ENCODE measurements at regions not wholly inside any gene's neighbourhood (a gene's known extent, or its start where the extent isn't known, plus 50 kb on each side); places are given as distances from the start of the nearest gene placed in this dataset.

GRCh38 chrX:1809581-1809980 is 194.7 kb downstream of the ASMT start:
- H3K79me1 ChIP-seq (ENCODE audit: low read depth, low read length) = no peaks in the 10 kb centered on the region
- no peak overlapping the region for H2AFZ ChIP-seq (ENCODE audit: low read length)
- peaks cover 0 to 5% (median 2%) of the 10 kb centered on the region in 4 experiments; a peak in 3 of 7 replicates for H3K4me1 ChIP-seq (replicated peaks in 1 of 4; ENCODE audit: control insufficient read depth in 3 of 4, insufficient read depth in 4 of 4, low read length in 3 of 4)
- no peaks in the 10 kb centered on the region for H3K27me3 ChIP-seq (replicated peaks in 1 of 4; ENCODE audit: control insufficient read depth in 3 of 4, extremely low read depth in 1 of 4, insufficient read depth in 3 of 4, low read length in 3 of 4)
- H3K14ac ChIP-seq (ENCODE audit: insufficient read length) = no peak overlapping the region
- no peaks in the 10 kb centered on the region for H3K23me2 ChIP-seq (ENCODE audit: low read depth, low read length)
- no peak overlapping the region for H3K4me2 ChIP-seq (ENCODE audit: insufficient read depth in 1 of 2, low read depth in 2 of 2, low read length in 2 of 2)
- CTCF ChIA-PET (ENCODE audit: partially characterized antibody) = no interaction called here
- no peak overlapping the region for H4K5ac ChIP-seq (ENCODE audit: insufficient read length, low read depth, low read length)
- H3K9me3 ChIP-seq (ENCODE audit: insufficient read depth in 2 of 2, low read depth in 1 of 2, low read length in 1 of 2) = no peaks in the 10 kb centered on the region
- H3K27ac ChIP-seq (ENCODE audit: low read depth, low read length) = no peak overlapping the region
- no peak overlapping the region for H3K9ac ChIP-seq (replicated peaks in 1 of 4; ENCODE audit: extremely low read depth in 1 of 4, low read depth in 3 of 4, low read length in 3 of 4)
- H3K36me3 ChIP-seq (ENCODE audit: control insufficient read depth in 2 of 4, insufficient read depth in 4 of 4, low read length in 3 of 4) = no peaks in the 10 kb centered on the region
- peak overlapping the region; percentile 6 for H4K91ac ChIP-seq (replicated peaks; ENCODE audit: insufficient read length, low read length)
- no peak overlapping the region for H2BK120ac ChIP-seq (replicated peaks; ENCODE audit: low read depth, low read length)
- no peak overlapping the region for H3K18ac ChIP-seq (ENCODE audit: extremely low read depth, low read length)
- no peak overlapping the region for H3K56ac ChIP-seq (replicated peaks; ENCODE audit: insufficient read length, low read depth, low read length)
- POLR2A ChIA-PET (ENCODE audit: partially characterized antibody) = no interaction called here
- WGBS, 2 experiments (ENCODE audit: extremely low coverage in 1 of 2, insufficient coverage in 1 of 2, insufficient read length in 1 of 2, insufficient replicate concordance in 2 of 2, low coverage in 1 of 2, low lambda C conversion rate in 2 of 2, missing lambda C conversion rate in 1 of 2) = 92% methylated on average over 5 of the region's 5 CpGs; no CpG with 5 or more reads in 1 of the 2 experiments
- H3K4me3 ChIP-seq (ENCODE audit: extremely low read depth in 1 of 4, insufficient read depth in 2 of 4, low read depth in 3 of 4, low read length in 4 of 4) = no peak overlapping the region
- H2BK20ac ChIP-seq (ENCODE audit: low read length) = no peak overlapping the region
- no peak overlapping the region for H3K4ac ChIP-seq (replicated peaks; ENCODE audit: insufficient read length, low read depth, low read length)
- H2BK15ac ChIP-seq (ENCODE audit: low read length) = 0 out of 2 replicates have a peak overlapping the region, but pooled peaks have one; percentile 3
- FAIRE-seq = no peak
- 0 out of 2 replicates have a peak overlapping the region, but pooled peaks have one; percentile 39 for H2AK5ac ChIP-seq (ENCODE audit: low read depth, low read length)
- H2BK5ac ChIP-seq (ENCODE audit: low read depth, low read length) = no peak overlapping the region
- no peak for DNase-seq (ENCODE audit: low read depth in 1 of 2, low spot score in 2 of 2)
- H3K79me2 ChIP-seq (ENCODE audit: control insufficient read depth in 1 of 2, insufficient read depth in 2 of 2, low read length in 2 of 2) = no peaks in the 10 kb centered on the region
- no peak overlapping the region for H4K8ac ChIP-seq (ENCODE audit: extremely low read depth, insufficient read depth, low read length)
- H3K23ac ChIP-seq (ENCODE audit: insufficient read length) = no peak overlapping the region
- 0 out of 2 replicates have a peak overlapping the region, but pooled peaks have one; percentile 23 for H2BK12ac ChIP-seq (ENCODE audit: low read depth, low read length)
- no peaks in the 10 kb centered on the region for H4K20me1 ChIP-seq (replicated peaks in 1 of 2; ENCODE audit: control insufficient read depth in 1 of 2, insufficient read depth in 2 of 2, low read length in 2 of 2)
- TF ChIP-seq TCF12 (IDR thresholded peaks at IDR 0.05; ENCODE audit: low read depth, low read length) = no peak
- TF ChIP-seq CREB1 (IDR thresholded peaks at IDR 0.05) = no peak
- TF ChIP-seq RNF2 (IDR thresholded peaks at IDR 0.05; ENCODE audit: borderline replicate concordance, low read depth, low read length, missing control alignments, poor library complexity, severe bottlenecking) = no peak
- TF ChIP-seq SP2 (IDR thresholded peaks at IDR 0.05; ENCODE audit: low read length) = no peak
- TF ChIP-seq, protein P1, sequence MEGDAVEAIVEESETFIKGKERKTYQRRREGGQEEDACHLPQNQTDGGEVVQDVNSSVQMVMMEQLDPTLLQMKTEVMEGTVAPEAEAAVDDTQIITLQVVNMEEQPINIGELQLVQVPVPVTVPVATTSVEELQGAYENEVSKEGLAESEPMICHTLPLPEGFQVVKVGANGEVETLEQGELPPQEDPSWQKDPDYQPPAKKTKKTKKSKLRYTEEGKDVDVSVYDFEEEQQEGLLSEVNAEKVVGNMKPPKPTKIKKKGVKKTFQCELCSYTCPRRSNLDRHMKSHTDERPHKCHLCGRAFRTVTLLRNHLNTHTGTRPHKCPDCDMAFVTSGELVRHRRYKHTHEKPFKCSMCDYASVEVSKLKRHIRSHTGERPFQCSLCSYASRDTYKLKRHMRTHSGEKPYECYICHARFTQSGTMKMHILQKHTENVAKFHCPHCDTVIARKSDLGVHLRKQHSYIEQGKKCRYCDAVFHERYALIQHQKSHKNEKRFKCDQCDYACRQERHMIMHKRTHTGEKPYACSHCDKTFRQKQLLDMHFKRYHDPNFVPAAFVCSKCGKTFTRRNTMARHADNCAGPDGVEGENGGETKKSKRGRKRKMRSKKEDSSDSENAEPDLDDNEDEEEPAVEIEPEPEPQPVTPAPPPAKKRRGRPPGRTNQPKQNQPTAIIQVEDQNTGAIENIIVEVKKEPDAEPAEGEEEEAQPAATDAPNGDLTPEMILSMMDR (IDR thresholded peaks at IDR 0.05; ENCODE audit: control extremely low read depth in 1 of 3, insufficient read depth in 1 of 3, low read depth in 1 of 3, low read length in 3 of 3) = no peak
- TF ChIP-seq EP300 (IDR thresholded peaks at IDR 0.05; ENCODE audit: borderline replicate concordance in 1 of 2, low read depth in 2 of 2, low read length in 2 of 2) = no peak
- TF ChIP-seq YY1 (IDR thresholded peaks at IDR 0.05; ENCODE audit: low read depth, low read length) = no peak

Measured in H1 (cell line).